Left colon (tissue), 2 donors: ENCODE measurements at regions not wholly inside any gene's neighbourhood (a gene's known extent, or its start where the extent isn't known, plus 50 kb on each side); places are given as distances from the start of the nearest gene placed in this dataset.
"Not testable (repeated sequence)": the region's sequence is repeated elsewhere in the genome, so short reads cannot be mapped to it uniquely, and the experiment has no call there.

Experiments used
- ATAC-seq: fragments of 200-7000 bp; cut with Tn5 transposase; one replicate; pipeline ENCODE4 v1.9.1; 2020; ENCODE audit warnings: mild to moderate bottlenecking, moderate library complexity
- DNase-seq, 2 donors: peaks; one replicate each; pipeline ENCODE4 v3.0.0-alpha.2; 2020
- intact Hi-C, 2 donors: fragments of 100-400 bp; cut with DNase I in 1 of 2; cut with micrococcal nuclease in 1 of 2; formaldehyde crosslinking; loops; one replicate each; pipeline versions ENCODE4 v1.11.2 to v1.14.0; 2022; cut with DNase I, micrococcal nuclease
- donor health status: DM: no; HTN: no; CAD: no.
- donor health status: DM: yes; HTN: yes; CAD: no.

GRCh38 chr6:4488389-4488788, 287.8 kb upstream of the CDYL start:
- intact Hi-C loops, result no loop called here

GRCh38 chr6:4487538-4487937, 288.7 kb upstream of the CDYL start:
- ATAC-seq (no peak), DNase-seq (no peak)
- intact Hi-C loops, result no loop called here

More at GRCh38 chr6:4488389-4488788, 287.8 kb upstream of the CDYL start:
- DNase-seq, result no peak
- ATAC-seq, result no peak

- ATAC-seq, result no peak
- intact Hi-C loops, result no loop called here
- no peak for DNase-seq
Observed at GRCh38 chr6:4486568-4487315, 289.5 kb upstream of the CDYL start.

GRCh38 chr6:4485735-4486134, 290.5 kb upstream of the CDYL start:
- intact Hi-C loops, result no loop called here
- DNase-seq, result no peak
- no peak for ATAC-seq

- intact Hi-C loops, result no loop called here
- DNase-seq (no peak), ATAC-seq (no peak)
Observed at GRCh38 chr6:4482461-4482860, 293.7 kb upstream of the CDYL start.

- DNase-seq (no peak), ATAC-seq (no peak)
- intact Hi-C loops, result no loop called here
Observed at GRCh38 chr6:4480788-4481735, 295.1 kb upstream of the CDYL start.

- ATAC-seq (no peak), DNase-seq (no peak)
- intact Hi-C loops, result no loop called here
Observed at GRCh38 chr6:4478098-4478497, 298.1 kb upstream of the CDYL start.

- DNase-seq, result no peak
- intact Hi-C loops, result no loop called here
- no peak for ATAC-seq
Observed at GRCh38 chr6:4474810-4475209, 301.4 kb upstream of the CDYL start.

- intact Hi-C loops, result no loop called here
- ATAC-seq (no peak), DNase-seq (no peak)
Observed at GRCh38 chr6:4472969-4473642, 303.1 kb upstream of the CDYL start.

GRCh38 chr6:4472222-4472621, 304.0 kb upstream of the CDYL start:
- no peak for ATAC-seq
- DNase-seq, result no peak
- intact Hi-C loops, result no loop called here

- ATAC-seq, result not testable (repeated sequence)
Observed at GRCh38 chr6:4471515-4471914, 304.7 kb upstream of the CDYL start.

GRCh38 chr6:4470698-4471210, 305.4 kb upstream of the CDYL start:
- DNase-seq, result no peak
- intact Hi-C loops, result no loop called here
- ATAC-seq, result no peak

More at GRCh38 chr6:4471515-4471914, 304.7 kb upstream of the CDYL start:
- intact Hi-C loops, DNase-seq: not testable (repeated sequence)

- intact Hi-C loops, result no loop called here
- DNase-seq, result no peak
- ATAC-seq, result no peak
Observed at GRCh38 chr6:4466769-4467480, 309.3 kb upstream of the CDYL start.

- intact Hi-C loops, result no loop called here
- DNase-seq (peak in 1 of 2 donors; percentile 23), ATAC-seq (peak; percentile 58)
Observed at GRCh38 chr6:4466261-4466660, 309.9 kb upstream of the CDYL start.

GRCh38 chr6:4464638-4465037, 311.6 kb upstream of the CDYL start:
- ATAC-seq (no peak), DNase-seq (no peak)

GRCh38 chr6:4463236-4463635, 313.0 kb upstream of the CDYL start:
- DNase-seq (no peak), ATAC-seq (no peak)
- intact Hi-C loops, result no loop called here

More at GRCh38 chr6:4464638-4465037, 311.6 kb upstream of the CDYL start:
- intact Hi-C loops, result no loop called here

GRCh38 chr6:4460586-4461475, 315.4 kb upstream of the CDYL start:
- DNase-seq (peak; percentile 18 to 52), ATAC-seq (peak; percentile 29)
- intact Hi-C loops, result no loop called here

GRCh38 chr6:4459996-4460395, 316.2 kb upstream of the CDYL start:
- DNase-seq (no peak), ATAC-seq (no peak)
- intact Hi-C loops, result no loop called here
